GM18517 (cell line): ENCODE measurements at regions not wholly inside any gene's neighbourhood (a gene's known extent, or its start where the extent isn't known, plus 50 kb on each side); places are given as distances from the start of the nearest gene placed in this dataset.

Experiments
- ATAC-seq: cut with Tn5 transposase; IDR thresholded peaks from one replicate; pipeline ENCODE4 v1.9.1; 2021; ENCODE audit warnings: mild to moderate bottlenecking, moderate library complexity; ENCODE audit not compliant: unreplicated experiment

GRCh38 chr2:40783704-40784103 is 331.8 kb upstream of the SLC8A1 start:
- ATAC-seq = no peak

- no peak for ATAC-seq
These were observed 334.7 kb upstream of the SLC8A1 start for GRCh38 chr2:40786636-40787035.

DNA sequence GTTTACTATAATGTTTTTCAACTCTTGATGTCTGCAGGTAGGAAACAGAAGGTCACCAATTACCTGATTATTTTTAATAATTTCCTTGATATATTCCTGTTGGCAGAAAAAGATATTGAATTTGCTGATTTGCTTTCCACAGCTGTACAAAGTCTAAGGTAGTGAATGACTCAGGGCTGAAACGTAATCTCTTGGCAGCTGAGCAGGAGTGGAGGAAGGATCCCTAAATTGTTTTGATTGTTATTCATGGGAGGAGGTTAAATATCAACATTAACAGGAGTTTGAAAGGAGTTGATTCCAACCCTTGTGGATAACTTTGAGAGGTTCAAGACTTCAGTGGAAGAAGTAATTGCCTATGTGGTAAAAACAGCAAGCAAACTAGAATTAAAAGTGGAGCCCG is 345.2 kb upstream of the SLC8A1 start:
- ATAC-seq = no peak

GRCh38 chr2:40803900-40804299 is 352.0 kb upstream of the SLC8A1 start:
- ATAC-seq = no peak

- no peak for ATAC-seq
These were observed 357.3 kb upstream of the SLC8A1 start for GRCh38 chr2:40809156-40809555.

DNA sequence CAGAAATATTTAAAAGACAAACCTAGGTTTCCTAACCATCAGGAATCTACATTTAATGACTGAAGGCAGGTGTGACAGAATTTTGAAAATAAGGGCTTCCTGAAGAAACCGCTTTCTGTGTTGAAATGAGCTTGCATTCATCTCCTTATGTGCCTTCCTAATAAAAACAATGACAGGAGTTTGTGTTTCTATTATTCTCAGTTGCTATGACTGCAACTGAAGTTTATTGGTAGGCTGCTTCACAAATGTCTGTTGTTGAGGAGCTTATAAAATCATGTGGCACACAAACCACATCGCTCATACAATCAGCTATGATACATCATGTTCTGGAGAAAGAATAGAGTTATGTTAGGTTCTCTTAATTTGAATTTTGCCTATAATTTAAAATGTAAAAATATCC is 362.7 kb upstream of the SLC8A1 start:
- no peak for ATAC-seq

DNA sequence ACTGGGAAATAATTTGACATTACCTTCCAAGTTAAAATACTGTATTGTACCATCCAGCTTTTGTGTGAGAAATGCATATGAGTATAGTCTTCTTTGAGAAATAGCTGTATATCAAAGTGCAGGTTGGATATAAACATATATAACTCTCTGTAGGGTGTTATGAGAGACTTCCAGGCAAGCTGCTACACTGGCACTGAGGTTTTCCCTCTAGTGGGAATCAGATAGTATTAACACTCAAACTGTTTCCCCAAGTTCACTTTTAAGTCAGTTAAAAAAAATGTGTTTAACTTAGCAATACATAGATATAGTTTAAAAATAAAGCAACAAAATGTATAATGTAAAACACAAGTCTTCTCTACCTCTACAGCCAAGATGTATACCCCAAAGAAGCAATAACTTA is 368.4 kb upstream of the SLC8A1 start:
- ATAC-seq = no peak

DNA sequence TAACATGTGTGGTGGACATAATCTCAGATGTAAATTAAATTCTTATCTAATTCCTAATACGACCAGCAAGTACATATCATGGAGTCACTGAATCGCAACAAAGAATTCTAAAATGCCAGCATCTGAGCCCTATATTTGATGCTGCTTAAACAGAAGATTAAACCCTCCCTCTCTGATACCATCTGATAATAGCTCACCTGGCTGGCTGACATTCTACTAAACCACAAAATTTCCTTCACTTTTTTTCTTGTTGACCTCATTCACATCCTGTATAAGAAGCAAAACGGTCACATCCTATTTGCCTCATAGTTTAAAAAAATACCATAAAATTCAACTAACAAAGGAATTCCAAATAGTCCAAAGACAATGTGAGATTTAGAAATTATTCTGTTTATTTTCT is 371.6 kb upstream of the SLC8A1 start:
- no peak for ATAC-seq

GRCh38 chr2:40824278-40824677 is 372.4 kb upstream of the SLC8A1 start:
- ATAC-seq = no peak

DNA sequence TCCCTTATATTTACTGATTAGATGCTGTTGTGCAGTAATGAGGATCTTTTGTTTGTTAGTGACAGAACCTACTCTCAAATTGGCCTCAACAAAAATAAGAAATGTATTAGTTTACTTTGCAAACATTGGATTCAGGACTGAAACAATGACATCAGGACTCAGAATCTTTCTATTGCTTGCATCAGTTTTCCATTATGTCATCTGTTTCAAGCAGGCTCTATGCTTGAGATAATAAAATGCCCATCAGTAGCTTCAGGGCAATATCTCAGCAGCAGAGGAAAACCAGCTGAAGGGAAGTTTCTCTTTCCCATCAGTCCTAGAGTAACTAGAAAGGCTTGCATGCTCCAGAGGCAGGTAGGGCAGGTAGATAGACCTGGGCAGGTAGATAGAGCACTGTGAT is 375.5 kb upstream of the SLC8A1 start:
- ATAC-seq = no peak

DNA sequence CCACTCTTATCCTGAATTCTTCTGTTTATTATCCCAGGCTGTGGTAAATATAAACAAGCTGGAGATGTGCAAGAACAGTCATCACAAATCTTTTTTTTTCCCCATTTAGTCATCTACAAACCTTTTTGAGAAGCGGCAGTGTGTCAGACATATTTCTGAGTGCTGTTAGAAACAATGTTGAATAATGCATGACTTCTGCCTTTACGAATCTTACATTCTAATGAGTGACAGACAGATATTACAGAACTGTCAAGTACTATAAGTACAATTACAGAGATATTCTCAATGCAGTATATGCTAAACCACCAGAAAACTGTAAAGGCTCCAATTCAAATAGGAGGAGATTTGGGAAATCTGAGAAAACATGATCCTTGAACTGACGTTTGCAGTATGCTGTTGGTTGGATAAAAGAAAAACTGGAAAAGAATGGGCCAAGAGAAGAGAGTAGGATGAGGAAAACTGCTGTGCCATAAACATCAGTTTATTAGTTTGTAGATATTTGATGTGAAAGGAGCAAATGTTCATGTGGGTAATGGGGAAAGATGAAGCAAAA is 379.5 kb upstream of the SLC8A1 start:
- ATAC-seq = no peak

DNA sequence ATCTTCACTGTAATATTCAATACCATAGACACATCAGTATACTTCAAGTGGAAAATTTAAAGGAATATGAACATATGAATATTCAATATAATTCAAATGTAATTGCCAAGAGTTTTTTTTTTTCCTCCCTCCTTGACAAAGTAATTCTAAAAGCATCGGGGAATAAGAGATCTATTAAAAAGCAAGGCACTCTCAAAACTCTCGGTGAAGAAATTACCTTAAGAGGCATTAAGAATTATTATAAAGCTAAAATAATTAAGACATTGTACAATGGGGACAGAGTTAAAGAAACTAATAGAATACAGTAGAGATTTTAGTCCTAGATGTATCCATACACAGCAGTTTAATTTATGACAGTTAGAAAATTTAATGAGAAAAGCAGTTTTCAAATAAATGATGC is 390.0 kb upstream of the SLC8A1 start:
- no peak for ATAC-seq

- ATAC-seq = no peak
These were observed 392.7 kb upstream of the SLC8A1 start for GRCh38 chr2:40844353-40845277.

GRCh38 chr2:40851661-40852060 is 399.8 kb upstream of the SLC8A1 start:
- no peak for ATAC-seq

DNA sequence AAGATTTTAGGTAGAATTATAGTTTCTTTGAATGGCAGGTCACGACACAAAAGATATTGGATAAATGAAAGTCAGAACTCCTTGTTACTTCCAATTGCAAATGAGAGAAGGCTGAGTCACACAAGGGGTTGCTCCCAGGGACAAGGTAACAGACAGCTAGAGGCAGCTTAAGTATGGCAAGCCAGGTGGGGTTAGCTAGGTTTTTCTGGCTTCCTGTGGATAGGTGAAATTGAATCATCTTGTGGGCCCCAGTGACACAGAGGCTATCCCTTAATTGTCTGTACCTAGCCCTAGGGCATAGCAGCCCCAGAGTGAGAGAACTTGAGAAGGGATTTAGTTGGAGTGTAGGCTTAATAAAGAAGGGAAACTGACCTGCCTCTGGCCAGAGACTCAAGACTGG is 407.7 kb upstream of the SLC8A1 start:
- no peak for ATAC-seq

GRCh38 chr2:40867829-40868228 is 415.9 kb upstream of the SLC8A1 start:
- ATAC-seq = no peak

DNA sequence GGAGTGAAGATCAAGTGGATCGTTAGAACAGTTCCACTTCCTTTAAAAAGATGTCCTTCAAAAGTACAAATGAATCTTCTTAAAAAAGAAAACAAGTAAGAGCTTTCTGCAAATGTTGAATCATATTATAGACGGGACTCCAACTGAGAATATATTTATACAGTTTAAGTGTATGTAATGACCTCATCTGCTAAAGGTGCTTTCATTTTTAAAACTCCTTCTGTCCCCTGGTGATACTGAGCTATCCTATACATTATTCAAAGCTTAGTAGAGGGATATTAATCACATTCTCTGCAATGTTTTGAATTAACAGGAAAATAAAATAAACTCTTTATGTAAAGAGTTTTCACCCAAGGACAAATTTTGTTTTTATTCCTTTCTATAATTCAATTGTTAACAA is 420.7 kb upstream of the SLC8A1 start:
- ATAC-seq = no peak

DNA sequence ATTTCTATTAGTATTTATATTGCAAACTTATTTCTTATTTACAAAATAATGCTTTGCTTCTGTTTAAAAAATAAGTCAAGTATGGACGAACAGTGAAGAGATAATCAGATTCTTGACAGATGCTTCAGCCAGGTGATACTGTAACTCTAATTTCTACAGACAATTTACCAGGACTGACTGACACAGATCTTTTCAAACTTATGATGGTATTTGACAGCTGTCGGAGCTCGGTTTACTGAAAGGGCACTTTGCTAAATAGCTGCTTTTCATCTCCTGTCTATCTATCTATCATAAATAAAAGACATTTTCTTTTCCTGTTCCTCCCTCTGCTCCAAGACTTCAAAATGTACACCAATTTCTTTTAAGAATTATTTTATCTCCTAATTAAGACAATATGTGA is 422.5 kb upstream of the SLC8A1 start:
- no peak for ATAC-seq

GRCh38 chr2:40877734-40878288 is 425.9 kb upstream of the SLC8A1 start:
- ATAC-seq = no peak

DNA sequence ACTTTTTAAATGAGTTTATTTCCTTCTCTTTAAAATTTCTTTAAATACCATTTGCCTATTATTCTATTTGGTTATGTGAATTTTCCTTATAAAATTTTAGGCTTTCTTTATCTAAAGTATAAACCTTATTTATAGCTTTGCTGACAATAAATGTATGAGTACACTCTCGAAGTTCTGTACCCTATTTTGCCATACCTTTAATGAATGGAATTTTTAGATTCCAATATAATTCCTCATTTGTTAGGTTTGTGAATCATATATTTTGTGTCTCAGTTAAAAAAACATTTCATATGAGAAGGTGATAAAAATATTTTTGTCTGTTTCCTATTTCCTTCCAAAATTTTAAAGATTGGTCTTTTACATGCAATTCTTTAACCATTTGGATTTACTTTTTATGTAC is 427.4 kb upstream of the SLC8A1 start:
- ATAC-seq = no peak

DNA sequence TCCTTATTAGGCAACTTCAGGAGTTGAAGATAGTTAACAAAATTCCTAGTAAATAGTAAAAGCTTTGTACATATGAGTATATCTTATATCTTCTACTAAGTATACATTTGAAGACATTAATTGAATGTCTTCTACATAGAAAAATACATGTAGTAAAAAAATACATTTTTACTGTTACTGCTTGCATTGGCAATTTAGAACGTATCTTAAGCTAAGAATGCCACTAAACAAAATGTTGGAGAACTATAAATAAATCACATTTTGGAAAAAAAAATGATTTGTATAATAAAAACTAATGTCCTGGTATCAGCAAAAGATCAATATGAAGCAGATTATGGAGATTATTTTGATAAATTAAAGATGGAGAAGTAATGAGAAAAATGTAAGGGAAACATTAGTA is 434.2 kb upstream of the SLC8A1 start:
- ATAC-seq = no peak

DNA sequence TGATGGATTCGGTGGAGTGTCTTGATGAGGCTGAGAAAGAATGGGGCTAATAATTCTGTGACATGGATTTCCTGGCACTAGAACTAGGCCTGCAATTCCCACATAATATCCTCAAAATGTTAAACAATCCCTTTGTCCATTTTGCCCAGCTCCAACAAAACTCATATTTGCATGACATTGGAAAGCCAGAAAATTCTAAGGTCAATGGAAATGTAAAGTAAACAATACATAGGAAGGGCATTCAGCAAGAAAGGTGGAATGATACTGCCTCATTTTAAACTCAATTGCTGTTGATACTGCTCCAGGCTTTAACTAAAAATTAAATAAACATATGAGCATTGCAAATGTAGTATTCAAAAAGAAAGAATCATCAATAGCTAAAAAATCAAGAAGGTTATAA is 434.8 kb upstream of the SLC8A1 start:
- ATAC-seq = no peak
